HuH-7 (cell line): ENCODE measurements at regions not wholly inside any gene's neighbourhood (a gene's known extent, or its start where the extent isn't known, plus 50 kb on each side); places are given as distances from the start of the nearest gene placed in this dataset.

Source experiments
- DNase-seq: peaks from one replicate; pipeline ENCODE4 v3.0.0; 2011; ENCODE audit warnings: low spot score

DNA sequence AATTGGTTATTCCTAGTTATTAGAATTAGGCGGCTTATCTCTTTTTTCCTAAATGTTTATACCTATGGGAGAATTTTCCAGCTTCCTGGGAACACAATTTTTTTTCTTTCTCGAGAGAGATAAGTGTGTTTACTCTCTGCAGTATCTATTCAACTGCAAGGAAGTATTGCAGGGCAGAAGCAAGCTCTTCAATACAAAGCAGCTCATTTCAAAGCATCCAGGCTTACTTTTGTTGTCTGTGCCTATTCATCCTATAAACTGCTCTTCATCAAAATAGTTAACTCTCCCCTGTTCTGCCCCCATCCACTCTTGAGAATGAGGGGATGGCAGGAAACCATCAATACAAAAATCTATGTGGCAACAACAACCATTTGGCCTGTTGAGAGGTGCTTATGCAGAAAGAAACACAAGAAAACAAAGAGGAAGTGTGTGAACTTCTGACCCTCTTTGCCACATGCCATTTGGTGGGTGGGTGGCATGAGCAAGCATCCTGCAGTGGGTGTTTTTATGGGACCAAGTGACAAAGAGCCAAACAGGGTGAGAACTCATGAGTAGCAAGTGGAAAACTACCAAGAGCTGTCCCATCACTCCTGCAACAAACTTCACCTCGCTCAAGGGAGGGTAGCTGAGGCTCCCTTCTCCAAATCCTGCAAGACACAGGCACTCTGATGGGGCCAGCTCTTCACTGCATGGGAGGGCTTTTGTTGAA, 50.6 kb upstream of the MRPS6 start:
- DNase-seq: no peak

DNA sequence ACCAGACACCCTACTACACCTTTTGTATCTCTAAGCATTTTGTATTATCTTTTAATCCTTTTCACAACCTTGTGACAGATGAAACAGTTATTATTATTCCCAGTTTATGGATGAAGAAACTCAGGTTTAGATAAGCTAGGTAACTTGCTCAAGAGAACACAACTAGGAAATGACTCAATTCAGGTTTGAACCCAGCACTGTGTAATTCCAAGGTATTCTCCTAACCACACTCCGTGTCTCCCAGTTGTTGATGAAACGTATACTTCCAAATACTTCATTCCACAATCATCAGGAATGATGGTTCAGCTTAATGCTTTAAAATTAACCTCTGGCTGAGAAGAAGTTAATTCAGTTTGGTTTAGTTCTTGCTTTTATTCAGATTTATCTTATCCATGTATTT, 51.7 kb upstream of the MRPS6 start:
- DNase-seq: no peak

DNA sequence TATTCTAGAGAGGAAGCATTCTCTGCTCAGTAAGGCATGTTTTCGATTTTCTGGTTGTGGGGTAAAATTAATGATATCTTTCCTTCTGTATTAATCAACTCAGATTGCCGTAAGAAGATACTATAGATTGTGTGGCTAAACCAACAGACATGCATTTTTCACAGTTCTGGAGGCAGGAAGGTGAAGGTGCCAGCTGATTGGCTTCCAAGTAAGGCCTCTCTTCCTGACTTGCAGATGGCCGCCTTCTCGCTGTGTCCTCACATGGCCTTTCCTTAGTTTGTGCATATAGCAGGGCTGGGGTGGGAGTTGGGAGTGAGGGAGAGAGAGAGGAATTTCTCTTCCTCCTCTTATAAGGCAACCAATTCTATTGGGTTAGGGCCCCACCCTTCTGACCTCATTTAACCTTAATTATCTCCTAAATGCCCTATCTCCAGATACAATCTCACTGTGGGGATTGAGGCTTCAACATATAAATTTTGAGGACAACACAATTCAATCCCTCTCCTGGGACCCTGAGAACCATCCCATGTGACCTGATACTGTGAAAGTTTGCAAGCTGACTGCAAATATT, 52.3 kb upstream of the MRPS6 start:
- DNase-seq: no peak

DNA sequence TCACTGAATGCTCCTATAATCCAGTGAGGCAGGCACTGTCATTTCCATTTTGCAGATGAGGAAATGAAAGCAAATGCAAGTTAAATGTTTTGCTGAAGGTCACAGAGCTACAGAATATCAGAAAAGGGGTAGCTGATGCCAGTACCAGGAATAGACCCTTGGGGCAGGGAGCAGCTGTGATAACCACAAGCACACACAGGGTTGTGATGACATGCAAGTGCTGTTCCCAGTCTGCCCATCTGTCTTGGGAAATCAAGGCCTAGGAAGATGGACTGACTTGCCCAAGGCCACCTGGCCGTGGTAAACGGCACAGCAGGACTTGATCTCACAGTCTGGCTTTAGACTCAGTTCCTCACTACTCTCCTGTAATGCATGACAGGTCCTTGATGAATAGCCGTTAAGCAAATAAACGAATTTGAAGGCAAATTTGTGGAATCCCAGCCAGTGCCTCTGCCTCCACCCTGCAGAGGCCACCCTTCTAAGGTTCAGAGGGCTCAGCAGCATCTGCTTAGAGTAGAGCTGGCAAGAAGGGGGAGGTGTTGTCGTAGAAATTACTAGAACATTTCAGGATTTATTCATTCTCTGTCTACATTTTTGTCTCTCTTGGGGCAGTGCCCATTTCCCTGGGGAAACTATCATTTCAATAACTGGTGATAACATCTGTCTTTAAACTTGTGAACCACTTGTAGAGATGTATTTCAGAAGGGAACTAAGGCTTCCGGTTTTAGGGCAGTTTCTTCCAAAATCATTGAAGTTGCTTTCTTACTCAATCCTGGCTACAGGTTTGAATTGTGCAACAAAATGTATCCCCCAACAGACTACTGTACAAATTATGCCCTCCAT, 53.2 kb upstream of the MRPS6 start:
- peak; percentile 34 for DNase-seq

DNA sequence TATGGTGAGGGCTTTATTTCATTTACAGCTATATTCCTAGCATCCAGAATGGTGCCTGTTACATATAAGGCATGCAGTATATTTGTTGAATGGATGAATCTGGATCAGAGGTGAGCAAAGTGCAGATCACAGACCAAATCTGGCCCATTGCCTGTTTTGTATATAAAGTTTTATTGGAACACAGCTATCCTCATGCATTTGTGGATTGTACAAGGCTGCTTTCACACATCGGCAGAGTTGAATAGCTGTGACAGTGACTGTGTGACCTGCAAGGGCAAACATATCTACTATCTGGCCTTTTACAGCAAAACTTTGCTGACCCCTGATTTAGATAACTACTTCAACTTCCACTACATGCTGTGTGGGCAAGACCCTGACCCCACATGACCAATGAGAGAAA, 54.0 kb upstream of the MRPS6 start:
- no peak for DNase-seq

DNA sequence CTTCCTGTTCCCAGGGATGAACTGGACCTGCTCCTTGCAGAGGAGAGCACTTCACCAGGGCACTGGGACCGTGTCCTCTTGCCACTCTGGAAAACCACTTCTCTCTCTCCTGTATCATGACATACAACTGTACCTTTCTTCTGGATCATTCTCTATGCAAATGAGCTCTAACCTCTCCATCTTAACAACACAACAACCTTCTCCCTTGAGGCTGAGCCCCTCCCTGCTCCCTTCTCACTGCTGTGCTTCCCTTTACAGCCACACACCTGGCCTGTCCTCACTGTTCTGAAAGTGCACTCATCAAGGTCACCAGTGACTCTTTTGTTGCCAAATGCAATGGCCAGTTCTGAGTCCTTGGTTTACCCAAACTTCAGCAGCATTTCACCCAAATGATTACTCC, 54.5 kb upstream of the MRPS6 start:
- no peak for DNase-seq

DNA sequence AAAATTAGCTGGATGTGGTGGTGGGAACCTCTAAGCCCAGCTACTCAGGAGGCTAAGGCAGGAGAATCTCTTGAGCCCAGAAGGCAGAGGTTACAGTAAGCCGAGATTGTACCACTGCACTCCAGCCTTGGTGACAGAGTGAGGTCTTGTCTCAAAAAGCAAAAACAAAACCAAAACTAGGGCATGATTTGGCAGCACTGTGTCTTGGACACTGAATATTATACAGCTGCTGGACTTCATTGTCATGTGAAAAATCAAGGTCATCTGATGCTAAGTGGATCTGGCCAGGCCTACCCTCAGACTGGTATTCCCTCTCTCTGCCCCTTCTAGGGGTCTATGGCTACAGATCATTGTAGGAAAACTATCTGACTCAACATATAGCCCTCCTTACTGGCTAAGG, 55.2 kb upstream of the MRPS6 start:
- DNase-seq: no peak

DNA sequence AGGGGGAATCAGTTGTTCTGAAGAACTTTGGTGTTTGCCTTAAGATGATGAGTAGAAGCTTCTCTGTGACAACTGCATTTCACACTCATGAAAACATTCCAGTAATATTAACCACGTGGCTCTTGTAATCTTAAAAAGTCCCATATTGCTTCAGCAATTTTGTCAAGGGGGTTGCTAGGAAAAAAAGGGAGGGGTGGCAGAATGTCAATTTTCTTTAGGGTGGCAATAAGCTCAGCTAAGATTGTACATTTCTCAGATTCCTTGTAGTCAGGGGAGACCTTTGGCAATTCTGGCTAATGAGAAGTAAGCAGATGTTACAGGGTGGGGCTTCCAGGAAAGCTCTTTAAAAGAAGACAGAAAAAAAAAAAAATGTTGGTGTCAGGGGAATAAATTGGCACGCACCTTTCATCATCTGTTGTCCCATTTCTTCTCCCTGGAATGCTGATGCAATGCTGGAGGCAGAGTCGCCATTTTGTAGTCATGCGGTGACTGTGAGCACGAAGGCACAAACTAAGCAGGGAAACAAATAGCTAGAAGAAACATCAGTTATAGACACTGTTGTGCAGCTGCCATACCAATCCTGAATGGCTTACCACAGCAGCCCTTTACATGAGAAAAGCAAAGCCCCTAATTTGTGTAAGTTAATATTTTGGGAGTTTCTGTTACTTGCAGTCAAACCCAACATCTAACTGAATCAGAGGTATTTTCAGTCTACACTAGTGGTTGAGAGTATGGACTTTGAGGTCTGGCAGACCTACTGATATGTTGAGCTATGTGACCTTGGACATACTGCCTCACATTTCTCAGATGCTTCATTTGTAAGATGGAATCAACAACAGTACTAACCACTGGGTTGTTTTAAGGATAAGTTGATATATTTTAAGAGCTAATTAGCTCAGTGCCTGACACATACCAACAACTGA, 56.1 kb upstream of the MRPS6 start:
- DNase-seq: no peak

DNA sequence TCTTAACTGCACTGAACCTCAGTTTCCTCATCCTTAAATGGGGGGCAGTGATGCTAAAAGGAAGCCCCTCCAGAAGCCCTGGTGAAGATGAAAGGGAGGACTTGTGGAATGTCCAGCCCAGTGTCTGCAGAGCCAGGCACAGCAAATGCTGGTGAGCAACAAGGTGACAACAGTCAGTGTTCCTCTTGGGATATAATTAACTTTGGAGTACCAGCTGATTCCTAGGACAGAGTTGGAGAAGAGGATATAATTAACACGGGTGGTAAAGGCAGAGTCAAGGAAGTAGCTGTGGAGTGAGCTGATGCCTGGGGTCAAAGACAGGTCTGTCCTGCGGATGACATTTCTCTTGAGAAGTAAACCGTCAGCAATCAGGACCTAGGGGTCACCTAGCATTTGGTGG, 60.7 kb upstream of the MRPS6 start:
- no peak for DNase-seq

DNA sequence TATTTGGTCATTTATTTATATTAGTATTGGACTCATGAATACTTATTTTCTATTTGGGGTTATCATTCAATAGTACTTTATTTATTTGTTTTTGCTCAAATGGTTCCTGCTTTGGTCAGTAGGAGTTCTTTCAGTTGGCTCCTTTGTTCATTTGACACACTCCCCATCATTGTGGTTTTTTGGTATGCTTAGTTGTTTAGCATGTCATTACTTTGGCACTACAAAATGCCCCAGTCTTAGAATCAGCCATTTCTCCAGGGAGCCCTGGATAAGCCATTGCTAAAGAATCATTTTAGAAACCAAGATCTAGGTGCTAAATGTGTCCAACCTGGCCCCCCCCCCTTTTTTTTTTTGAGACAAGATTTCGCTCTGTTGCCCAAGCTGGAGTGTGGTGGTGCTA, 61.7 kb upstream of the MRPS6 start:
- no peak for DNase-seq

DNA sequence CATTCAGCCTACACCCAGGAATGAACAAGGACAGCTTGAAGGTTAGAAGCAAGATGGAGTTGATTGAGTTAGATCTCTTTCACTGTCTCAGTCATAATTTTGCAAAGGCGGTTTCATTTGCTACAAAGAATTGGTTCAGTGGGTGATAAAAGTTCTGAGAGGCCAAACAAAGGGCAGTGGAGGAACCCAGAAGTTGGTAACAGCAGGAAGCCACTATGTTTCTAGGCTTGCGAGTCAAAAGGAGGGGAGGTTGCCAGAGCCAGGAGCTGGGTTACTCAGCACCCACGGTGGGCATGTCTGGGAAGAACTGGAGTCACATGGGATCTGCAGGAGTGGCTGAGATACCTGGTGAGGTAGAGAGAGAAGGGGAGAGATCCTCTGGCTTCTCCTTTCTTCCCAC, 64.2 kb upstream of the MRPS6 start:
- no peak for DNase-seq

DNA sequence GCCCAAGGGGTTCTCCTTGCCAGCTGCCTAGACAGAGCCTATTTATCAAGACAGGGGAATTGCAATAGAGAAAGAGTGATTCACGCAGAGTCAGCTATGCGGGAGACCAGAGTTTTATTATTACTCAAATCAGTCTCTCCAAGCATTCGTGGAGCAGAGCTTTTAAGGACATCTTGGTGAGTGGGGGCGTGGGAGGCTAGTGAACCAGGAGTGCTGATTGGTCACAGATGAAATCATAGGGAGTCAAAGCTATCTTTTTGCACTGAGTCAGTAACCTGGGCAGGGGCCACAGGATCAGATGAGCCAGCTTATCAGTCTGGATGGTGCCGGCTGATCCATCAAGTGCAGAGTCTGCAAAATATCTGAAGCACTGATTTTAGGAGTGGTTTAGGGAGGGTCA, 64.8 kb upstream of the MRPS6 start:
- DNase-seq: no peak

DNA sequence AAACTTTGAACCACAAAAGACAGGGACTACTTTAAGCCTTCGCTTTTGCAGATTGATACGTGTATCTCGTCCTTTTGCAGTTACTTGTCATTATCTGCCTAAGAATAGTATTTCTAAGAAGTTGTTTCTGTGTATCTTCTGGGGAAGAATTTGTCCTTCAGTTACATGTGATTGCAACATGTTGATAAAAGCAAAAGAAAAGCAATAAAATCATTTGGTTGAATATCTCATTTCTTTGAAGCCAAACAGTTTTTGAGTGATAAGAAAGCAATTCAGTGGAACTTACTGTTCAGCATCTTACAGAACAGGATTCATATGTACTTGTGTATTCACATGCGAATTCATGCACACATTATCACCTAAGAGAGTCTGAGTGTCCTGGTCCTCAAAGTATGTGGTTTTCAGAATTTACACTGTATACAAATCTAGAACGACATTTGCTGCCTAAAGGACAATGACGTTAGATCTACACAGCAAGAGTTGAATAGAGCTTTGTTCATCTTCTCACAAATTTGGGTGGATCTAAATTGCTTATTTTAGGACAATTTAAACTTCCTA, 66.7 kb upstream of the MRPS6 start:
- no peak for DNase-seq

DNA sequence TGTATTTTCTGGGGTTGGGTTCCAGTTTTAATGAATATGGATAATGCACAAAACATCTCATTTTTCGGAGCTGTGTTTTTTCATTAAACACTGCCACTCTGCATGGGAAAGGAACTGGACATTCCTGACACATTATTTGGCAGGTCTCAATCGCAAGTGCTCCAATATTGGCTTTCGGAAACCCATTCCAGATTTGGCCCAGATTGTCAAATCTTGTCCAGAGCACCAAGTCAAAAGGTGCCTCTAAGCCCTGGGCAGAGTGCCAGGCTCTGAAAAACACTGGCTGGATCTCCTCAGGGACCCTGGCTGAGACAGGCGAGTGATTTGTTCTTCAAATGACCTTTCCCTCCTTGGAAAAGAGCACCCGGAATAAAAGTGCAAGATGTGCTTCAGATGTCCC, 68.4 kb upstream of the MRPS6 start:
- DNase-seq: no peak

DNA sequence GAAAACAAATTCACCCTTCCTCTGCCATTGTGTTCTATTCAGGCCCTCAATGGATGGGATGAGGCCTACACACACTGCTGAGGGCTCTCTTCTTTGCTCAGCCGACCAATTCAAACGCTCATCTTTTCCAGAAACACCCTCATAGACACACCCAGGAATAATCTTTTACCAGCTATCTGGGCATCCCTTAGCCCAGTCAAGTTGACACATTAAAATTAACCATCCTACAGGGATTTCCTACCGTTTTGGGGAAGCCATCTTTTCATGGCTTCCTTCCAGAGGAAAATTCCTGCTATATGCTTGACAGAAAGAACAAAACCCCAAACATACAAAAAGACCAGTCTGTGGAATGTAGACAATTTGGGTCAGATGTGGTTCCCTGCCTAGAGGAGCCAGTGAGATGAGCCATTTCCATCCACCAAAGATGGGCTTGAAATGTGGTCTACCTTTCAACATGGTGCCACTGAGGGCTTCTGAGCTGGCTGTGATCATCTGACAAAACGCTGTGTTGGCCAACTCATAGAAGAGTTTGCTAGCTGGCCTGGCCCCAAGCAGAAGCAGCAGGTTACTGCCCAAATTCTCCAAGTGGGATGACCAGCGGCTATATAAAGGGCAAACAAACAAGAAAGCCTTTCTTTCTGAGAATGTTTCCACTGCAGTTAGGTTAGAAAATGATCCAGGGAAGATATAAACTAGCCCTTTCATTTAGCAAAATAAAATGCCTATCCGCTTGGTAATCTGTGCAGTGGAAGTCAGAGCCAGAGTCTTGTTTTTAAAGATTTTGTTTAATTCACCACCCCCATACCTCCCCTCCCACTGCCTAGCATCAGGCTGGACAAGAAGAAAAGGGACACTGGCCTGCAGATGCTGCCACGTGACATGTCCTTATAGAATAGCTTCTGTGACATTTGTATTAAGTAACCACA, 69.1 kb upstream of the MRPS6 start:
- no peak for DNase-seq

DNA sequence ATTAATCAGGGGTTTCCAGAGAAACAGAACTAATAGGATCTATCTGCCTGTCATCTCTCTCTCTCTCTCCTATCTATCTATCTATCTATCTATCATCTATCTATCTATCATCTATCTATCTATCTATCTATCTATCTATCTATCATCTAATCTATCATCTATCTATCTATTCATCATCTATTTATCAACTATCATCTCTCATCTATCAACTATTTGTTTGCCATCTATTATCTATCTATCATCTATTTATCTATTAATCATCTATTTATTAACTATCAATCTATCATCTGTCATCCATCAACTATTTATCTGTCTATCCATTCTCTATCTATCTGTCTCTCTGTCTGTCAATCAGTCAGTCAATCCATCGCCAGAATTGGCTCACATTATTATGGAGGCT, 70.0 kb upstream of the MRPS6 start:
- no peak for DNase-seq

DNA sequence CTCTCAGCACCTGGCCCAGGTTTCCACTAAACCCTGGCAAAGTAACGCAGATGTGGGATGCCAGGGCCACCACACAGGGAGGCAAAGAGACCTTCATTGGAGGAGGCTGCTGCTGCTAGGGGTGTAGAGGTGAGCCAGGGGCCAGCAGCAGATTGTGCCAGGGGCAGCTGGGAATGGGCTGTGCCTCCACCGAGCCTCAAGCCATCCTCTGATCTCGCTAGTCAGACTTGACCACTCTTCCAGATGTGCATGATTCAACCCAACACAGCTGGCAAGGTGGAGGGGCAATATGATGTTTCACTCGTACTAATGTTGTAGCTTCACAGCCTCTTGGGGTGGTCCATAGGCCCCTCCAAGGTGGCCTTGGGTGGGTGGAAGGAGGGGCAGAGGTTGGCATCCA, 73.0 kb upstream of the MRPS6 start:
- no peak for DNase-seq

DNA sequence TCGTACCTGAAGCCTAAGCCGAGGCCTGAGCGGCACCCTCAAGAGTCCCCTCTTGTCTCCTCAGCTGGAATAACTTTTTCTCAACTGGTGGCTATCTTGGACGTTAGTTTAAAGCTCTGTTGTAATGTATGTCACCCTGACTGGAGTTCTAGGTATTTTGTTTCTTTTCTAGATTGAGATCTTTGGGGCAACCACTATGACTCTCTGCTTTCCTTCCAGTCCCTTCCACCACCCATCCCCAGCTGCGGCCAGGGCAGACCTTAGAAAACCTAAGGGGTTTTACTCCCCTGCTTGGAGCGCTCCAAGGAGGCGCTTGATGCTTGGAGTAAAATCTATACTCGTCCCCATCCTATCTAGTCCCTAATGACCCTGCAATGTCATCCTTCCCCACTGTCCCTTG, 74.6 kb upstream of the MRPS6 start:
- DNase-seq: no peak

DNA sequence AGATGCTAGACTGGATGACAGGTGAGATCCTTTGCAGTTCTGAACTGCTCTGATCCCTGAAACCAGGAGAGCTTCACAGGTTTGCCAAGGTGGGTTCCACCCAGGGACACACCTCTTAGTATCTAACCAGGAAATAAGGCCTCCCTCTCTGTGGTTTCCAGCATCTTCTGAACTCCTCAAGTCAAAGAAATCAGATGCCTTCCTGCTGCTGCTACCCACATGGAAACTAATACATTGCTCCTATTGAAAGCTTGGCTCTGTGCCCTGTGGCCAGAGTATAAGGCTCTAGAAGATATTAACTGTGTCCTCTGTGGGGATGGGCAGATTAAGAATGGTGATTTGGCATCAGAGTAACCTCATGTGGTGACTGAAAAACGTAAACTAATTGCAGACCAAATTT, 75.0 kb upstream of the MRPS6 start:
- no peak for DNase-seq

DNA sequence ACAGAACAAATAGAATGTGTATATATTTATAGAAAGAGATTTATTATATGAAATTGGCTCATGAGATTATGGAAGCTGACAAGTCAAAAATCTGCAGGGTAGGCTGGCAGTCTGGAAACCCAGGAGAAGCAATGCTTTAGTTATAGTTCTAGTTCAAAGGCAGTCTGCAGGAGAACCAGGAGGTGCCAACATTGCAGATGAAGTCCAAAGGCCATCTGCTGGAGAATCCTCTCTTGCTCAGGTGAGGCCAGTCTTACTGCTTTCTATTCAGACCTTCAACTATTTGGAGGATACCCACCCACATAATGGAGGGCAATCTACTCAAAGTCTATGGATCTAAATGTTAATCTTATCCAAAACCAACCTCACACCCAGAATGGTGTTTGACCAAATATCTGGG, 75.9 kb upstream of the MRPS6 start:
- DNase-seq: no peak

DNA sequence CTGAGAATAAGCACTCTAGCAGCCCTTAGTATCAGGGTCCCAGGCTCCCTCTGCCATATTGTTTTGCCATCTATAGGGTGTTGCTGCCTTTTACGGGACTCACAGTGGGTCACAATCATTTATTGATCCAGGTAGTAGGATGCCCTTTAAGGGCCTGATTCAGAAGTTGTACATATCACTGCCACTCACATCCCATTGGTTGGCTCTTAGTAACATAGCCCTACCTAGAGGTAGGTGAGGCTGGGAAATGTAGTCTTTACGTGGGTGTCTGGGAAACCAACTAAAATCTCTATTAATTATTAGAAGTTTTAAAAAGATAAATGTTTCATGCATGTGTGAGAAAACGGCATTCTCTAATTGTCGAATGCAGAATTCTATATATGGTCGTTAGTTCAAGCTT, 78.8 kb upstream of the ATP5PO start:
- DNase-seq: no peak
